ENCODE measurements at regions not wholly inside any gene's neighbourhood (a gene's known extent, or its start where the extent isn't known, plus 50 kb on each side); places are given as distances from the start of the nearest gene placed in this dataset.

DNA sequence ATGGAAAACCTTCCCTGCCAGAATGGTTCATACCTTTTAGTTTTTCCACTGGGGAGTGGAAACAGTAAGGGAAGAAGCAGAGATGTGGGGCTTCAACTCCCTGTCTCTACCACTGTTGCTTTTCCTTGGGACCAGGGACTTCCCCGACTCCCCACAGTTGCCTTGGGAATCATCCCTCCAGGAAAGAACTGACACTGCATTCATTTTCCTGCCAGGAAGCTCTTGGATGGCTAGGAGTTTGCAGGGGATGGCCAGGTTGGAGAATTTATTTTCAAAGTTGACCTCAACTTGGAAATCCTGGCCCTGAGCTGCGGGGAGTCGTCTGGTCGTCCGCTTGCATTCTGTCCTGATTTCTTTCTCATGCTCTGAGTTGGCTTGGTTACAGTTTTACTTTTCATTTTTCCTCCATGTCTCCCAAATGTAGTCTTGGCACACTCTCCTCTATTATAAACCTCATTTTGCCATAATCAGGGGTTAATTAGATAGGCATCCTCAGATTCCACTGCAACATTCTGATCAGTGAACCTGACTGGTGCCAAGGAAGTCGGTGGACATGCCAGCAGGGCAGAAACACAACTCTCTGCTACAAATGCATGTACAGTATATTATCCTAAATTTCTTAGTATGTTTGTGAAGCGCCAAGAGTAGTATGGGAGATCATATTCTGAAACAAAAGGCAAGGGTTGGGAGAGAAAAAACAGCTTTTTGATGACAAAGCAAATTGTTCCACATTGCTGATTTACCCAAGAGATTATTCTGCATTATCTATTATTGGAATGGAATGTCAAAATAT is 220.5 kb upstream of the XYLT1 start:
- DNase-seq (ENCODE audit: low read depth) = no peak
- in situ Hi-C loops (cut with HindIII; ENCODE audit: low pct_unique_long_range_greater_than_20kb, low sequenced_read_pairs) = no loop called here

DNA sequence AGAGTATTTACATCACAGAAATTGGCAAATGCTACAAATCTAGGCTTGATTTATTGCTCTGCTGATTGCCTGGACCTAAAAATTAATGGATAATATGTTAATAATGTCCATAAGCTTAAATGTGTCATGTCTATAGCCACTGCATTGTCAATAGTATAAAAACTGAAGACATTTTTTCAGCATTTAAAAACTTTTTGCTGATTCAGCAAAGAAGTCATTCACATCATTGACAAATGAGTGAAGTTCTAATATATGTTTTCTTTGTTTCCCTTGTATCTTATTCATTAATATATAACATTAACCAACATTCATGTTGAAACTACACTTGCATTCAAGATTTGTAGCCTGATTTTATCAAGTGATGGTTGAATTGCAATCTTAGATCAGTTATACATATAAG is 214.7 kb upstream of the XYLT1 start:
- in situ Hi-C loops (cut with HindIII; ENCODE audit: low pct_unique_long_range_greater_than_20kb, low sequenced_read_pairs) = no loop called here
- no peak for DNase-seq (ENCODE audit: low read depth)

DNA sequence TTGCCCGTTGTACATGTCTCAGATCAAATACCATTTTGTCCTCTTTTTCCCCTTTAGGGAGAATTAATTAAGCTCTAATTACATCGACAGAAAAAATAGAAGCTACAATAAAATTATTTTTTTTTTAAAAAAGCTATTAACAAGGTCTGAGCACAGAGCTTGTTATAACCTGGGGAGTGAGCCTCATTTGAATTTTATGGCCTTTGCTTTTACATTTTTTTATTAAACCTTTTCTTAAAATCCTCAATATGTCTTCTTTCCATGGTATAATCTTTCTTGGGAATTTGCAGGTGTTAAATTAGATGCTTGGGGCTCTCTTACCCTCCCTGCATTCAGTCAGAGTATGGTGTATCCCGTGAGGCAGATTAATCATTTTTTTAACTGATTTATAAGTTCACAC is 212.5 kb upstream of the XYLT1 start:
- in situ Hi-C loops (cut with HindIII; ENCODE audit: low pct_unique_long_range_greater_than_20kb, low sequenced_read_pairs) = no loop called here
- DNase-seq (ENCODE audit: low read depth) = no peak

DNA sequence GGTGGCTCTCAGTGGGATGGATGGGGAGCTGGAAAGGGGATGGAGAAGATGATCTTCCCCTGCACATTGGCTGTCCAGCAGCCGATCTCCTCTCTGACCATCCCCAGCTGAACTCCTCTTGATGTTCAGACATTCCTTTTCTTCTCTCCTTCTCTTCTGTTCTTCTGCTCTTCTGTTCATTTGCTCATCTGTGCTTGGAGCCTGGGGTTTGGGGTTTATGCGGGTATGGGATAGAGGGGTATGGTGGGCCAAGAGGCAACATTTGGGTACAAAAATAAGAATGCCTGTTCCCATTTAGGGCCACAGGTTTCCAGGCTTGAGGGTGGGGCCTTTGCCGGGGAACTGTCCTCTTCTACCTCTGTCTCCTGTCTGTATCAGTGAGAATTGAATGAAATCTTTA is 205.4 kb upstream of the XYLT1 start:
- no peak for DNase-seq (ENCODE audit: low read depth)
- in situ Hi-C loops (cut with HindIII; ENCODE audit: low pct_unique_long_range_greater_than_20kb, low sequenced_read_pairs) = no loop called here

DNA sequence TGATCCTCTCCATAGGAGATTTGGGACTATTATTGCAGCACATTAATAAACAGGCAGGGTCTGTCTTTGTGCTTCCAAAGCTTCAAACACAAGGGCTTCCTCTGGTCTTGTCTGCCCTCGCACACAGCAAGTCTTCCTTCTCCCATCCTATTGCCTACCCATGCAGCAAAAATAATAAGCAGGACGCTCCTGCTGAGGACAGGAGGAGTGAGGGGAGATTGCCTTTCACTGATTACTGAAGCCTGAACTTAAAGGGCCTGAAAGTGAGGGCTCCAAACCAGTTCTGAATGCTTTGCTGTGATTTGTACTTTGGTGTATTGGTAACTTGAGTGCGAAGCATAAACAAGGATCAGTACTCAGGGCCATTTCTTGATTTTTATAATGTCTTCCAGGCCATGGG is 197.6 kb upstream of the XYLT1 start:
- in situ Hi-C loops (cut with HindIII; ENCODE audit: low pct_unique_long_range_greater_than_20kb, low sequenced_read_pairs) = no loop called here

DNA sequence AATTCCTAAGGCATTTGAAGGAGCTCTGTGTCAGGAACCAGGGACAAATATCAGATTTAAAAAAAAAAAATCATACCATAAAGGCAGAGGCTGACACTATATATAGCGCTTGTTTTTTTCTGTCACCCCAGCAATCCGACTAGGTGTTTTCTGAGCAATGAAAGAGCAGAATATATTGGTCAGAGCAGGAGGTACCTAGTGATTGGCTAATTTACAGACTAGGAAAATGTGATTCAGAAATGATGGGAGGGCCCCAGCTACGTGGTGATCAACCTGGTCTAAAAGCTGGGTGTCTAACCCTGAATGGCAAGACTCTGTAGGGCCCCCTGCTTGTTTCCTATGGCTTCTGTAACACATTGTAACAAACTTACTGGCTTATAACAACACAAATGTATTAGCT is 195.5 kb upstream of the XYLT1 start:
- DNase-seq (ENCODE audit: low read depth) = no peak
- in situ Hi-C loops (cut with HindIII; ENCODE audit: low pct_unique_long_range_greater_than_20kb, low sequenced_read_pairs) = no loop called here

More for the DNA sequence above, 197.6 kb upstream of the XYLT1 start:
- no peak for DNase-seq (ENCODE audit: low read depth)

DNA sequence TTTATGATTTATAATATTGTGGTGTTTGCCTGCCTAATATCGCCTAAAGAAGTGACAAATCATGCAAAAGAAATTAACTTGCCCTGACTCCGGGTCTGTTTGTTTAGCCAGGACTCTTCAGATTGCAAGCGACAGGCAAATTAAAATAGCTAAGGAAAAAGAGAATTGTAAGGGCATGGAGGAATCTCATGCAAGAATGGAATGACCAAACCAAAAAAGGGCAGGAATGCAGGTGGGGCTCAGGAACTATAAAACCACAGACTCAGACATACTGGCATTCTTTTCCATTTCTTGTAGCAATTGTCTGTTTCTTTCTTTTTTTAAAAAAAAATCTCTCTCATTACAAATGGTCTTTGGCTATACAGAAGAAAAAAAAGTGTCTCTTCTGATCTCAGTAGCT is 188.1 kb upstream of the XYLT1 start:
- no peak for DNase-seq (ENCODE audit: low read depth)
- in situ Hi-C loops (cut with HindIII; ENCODE audit: low pct_unique_long_range_greater_than_20kb, low sequenced_read_pairs) = no loop called here

DNA sequence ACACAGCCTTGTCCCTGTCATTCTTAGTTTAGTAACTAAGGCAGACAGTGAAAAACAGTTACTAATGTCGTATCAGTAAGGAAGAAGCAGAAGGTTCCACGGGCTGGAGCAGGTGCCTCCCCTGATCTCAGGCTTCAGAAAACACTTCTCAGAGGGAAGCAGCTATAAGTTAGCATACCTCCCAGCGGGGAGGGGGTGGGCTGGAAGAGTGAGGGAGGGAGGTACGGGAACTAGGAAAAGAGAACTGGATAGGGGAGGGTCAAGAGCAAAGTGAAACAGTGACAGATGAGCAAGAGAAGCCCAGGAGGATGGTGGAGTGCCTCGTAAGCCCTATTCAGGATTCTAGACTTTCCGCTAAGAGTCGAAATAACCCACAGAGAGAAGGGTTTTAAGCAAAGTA is 186.3 kb upstream of the XYLT1 start:
- no peak for DNase-seq (ENCODE audit: low read depth)
- in situ Hi-C loops (cut with HindIII; ENCODE audit: low pct_unique_long_range_greater_than_20kb, low sequenced_read_pairs) = no loop called here

DNA sequence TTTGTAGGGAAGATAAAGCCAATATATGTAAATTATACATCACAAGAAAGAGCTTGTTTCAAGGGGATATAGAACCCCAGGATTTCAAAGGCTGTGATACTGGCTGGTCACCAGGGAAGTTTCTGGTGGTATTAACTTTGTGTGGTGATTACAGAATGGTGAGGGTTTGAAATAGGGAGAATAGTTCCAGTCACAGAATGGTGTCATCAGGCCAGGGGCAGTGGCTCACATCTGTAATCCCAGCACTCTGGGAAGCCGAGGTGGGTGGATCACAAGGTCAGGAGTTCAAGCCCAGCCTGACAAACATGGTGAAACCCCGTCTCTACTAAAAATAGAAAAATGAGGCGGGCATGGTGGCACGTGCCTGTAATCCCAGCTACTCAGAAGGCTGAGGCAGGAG is 183.8 kb upstream of the XYLT1 start:
- in situ Hi-C loops (cut with HindIII; ENCODE audit: low pct_unique_long_range_greater_than_20kb, low sequenced_read_pairs) = no loop called here
- no peak for DNase-seq (ENCODE audit: low read depth)

DNA sequence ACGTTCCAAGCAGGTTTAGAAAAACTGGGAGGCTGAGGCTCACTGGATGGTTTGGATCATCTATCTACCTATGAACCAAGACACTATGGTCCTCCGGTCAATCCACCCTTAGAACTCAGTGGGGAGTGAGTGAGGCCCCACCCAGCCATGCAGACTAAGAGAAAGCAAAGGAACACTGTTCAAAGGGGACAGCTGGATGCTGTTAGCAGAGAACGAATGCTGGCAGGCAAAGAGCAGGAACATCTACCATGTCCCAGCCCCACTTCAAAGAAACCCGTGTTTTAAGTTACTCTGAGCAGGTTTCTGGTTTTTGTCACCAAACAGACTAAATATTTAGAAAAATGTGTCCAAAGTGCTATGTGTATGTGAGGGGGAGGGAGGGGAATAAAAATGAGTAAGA is 183.4 kb upstream of the XYLT1 start:
- in situ Hi-C loops (cut with HindIII; ENCODE audit: low pct_unique_long_range_greater_than_20kb, low sequenced_read_pairs) = no loop called here
- DNase-seq (ENCODE audit: low read depth) = no peak

DNA sequence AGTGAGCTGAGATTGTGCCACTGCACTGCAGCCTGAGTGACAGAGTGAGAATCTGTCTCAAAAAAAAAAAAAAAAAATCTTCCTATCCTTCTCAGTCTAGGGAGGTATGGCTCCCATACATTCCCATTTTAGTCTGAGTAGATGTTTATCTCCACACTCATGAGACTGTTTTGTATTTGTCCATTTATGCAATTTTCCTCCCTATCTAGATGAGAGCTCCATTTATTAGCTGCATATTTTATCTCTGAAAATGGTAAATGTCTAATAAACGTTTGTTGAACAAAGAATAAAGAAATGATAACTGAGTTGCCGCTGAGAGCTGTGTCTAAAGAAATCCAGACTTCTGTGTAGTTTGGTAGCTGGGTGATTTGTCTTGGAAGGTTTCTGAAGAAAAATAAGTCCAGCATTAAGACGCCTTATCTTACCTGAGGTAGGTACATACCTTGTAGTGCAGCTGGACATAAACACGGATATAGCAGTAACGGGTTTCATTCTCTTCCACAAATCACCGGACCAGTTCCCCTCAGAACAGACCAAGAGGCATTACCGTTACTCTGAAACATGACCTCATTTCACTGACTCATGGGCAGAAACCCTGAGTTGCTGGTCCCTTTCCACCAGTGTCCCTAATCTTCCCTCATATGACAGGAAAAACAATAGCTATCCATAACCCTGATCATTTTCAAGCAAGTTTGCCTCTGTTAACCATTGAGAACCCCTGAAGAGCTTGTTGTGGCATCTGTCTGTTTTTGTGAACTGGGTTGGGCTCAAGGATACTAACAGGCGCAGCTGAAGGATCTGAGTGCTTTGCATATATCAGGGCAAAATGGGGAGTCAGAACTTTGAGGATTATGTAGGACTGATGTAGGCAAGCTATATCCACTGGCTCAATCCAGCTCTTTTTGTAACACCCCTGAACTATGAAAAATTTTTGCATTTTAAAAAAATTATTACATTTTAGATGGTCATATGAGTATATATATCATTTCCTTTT is 177.4 kb upstream of the XYLT1 start:
- in situ Hi-C loops (cut with HindIII; ENCODE audit: low pct_unique_long_range_greater_than_20kb, low sequenced_read_pairs) = no loop called here
- no peak for DNase-seq (ENCODE audit: low read depth)

DNA sequence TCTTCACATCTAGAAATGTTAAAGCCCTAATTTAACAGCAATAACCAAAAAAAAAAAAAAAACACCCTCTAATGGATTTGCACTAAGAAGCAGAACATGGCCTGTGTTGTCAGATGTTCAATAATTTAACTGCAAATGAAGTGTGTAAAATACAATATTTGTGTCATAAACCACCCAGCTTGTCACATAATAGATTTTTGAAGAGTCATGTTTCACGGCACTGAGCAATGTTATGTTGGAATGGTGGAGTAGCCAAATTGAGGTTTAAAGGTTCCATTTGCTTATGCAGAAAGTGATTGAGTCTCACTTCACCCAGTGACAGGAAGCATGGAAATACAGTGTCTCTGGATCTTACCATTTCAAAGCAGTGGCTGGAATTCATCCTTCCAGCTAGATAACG is 173.2 kb upstream of the XYLT1 start:
- in situ Hi-C loops (cut with HindIII; ENCODE audit: low pct_unique_long_range_greater_than_20kb, low sequenced_read_pairs) = no loop called here
- no peak for DNase-seq (ENCODE audit: low read depth)

DNA sequence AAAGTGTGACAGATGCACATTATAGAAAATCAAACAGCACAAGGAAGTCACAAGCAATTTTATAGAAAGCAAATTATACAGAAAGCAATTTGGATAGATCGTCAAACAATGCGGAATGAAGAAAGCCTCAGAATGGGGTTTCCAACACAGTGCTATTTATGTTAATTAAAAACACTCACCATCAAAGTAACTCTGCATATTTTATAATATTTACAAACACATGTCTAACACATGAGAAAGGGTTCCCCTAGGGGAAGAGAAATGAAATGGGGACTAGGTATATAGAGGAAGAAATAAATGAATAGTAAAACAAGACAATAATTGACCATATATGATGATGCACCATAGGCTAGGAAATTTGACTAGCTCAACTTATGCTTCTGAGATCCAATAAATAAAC is 171.2 kb upstream of the XYLT1 start:
- DNase-seq (ENCODE audit: low read depth) = no peak
- in situ Hi-C loops (cut with HindIII; ENCODE audit: low pct_unique_long_range_greater_than_20kb, low sequenced_read_pairs) = no loop called here

DNA sequence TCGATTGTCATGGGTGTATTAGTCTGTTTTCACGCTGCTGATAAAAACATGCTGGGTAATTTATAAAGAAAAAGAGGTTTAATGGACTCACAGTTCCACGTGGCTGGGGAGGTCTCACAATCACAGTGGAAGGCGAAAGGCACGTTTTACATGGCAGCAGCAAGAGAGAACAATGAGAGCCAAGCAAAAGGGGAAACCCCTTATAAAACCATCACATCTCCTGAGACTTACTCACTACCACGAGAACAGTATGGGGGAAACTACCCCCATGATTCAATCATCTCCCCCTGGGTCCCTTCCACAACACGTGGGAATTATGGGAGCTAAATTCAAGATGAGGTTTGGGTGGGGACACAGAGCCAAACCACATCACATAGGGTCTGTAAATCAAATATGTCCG is 167.4 kb upstream of the XYLT1 start:
- in situ Hi-C loops (cut with HindIII; ENCODE audit: low pct_unique_long_range_greater_than_20kb, low sequenced_read_pairs) = no loop called here
- DNase-seq (ENCODE audit: low read depth) = no peak

DNA sequence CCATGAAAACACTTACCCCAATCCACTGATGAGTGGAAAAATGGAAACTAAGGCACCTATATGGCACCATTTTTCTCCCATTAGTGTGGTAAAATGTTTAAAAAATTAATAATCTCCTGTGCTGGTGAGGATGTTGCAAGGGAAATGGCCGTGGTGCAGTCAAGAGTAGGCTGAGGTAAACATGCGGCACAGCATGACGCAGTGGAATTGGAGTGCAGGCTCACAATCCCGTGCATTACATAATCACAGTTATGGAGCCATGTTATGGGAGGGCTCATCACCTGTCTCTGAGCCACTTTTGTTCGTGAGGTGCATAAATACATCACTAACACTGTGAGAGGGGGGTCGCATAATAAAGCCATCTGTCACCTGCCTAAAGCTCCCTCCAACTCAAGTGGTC is 164.4 kb upstream of the XYLT1 start:
- DNase-seq (ENCODE audit: low read depth) = no peak
- in situ Hi-C loops (cut with HindIII; ENCODE audit: low pct_unique_long_range_greater_than_20kb, low sequenced_read_pairs) = no loop called here

DNA sequence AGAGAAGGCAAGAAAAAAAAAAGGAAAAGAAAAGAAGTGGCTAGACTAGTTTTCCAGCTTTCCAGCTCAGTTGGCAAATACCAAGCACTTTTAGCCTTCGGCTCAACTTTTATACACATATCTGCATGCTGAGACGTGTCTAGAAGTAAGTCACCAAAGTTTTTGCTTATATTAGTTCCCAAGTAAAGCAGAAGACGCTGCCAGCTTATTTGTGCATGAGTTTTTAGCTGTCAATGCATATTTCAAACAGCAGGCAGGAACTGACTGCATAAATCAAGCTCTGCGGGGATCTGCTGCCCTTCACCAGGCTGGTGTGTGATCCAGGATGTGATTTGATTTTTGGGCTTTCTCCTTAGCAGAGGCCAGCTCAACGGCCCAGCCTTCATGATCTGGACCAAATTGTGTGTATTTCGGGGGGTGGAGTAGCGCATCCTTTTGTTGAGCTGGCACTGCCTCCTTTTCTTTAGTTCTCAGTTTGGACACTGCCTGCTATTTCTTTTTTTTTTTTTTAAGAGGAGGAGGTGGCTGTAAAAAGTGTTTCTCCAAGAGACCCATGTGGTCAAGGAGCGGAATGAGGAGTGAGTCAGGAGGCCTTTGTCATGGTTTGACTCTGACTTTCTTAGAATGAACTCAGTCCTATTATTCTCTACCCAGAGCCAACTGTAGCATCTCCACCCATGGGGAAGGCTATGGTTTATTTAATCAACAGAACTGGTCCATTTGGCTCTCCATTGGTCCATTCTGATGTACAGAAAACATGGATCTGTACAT is 162.6 kb upstream of the XYLT1 start:
- no peak for DNase-seq (ENCODE audit: low read depth)
- in situ Hi-C loops (cut with HindIII; ENCODE audit: low pct_unique_long_range_greater_than_20kb, low sequenced_read_pairs) = no loop called here

DNA sequence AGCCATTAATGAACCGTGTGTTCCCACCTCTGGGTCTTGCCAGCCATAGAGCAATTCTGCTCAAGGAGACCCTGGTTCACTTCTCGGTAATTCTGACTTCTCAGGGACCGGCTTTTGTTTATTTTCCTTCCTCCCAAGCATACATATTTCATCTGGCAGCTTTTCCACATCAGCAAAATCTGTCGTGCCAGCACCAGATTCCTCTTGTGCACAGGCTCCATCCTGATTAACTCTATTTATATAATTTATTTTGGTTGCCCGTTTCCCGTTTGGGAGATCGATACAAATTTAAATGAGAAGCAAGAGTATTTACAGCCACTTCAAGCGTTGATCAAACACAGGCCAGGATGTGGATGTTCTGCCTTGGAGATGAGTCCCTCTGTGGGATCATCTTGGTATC is 161.9 kb upstream of the XYLT1 start:
- in situ Hi-C loops (cut with HindIII; ENCODE audit: low pct_unique_long_range_greater_than_20kb, low sequenced_read_pairs) = no loop called here
- DNase-seq (ENCODE audit: low read depth) = no peak

DNA sequence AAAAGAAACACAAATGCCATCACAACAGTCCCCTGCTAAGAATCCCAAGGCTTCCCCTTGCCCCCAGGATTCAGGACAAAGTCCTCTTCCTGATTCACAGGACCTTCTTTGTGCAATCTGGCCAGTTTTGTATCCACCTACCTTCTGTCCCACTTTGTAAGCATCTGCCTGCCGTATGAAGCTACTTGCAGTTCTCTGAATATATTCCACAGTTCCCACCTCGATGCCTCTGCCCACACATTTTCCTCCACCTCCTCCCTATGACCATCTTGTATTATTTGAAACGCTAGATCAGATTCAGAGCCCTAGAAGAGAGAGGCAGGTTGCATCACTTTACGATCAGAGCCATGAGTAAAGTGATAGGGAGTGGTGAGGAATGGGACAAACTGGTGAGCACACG is 159.2 kb upstream of the XYLT1 start:
- in situ Hi-C loops (cut with HindIII; ENCODE audit: low pct_unique_long_range_greater_than_20kb, low sequenced_read_pairs) = no loop called here
- no peak for DNase-seq (ENCODE audit: low read depth)

DNA sequence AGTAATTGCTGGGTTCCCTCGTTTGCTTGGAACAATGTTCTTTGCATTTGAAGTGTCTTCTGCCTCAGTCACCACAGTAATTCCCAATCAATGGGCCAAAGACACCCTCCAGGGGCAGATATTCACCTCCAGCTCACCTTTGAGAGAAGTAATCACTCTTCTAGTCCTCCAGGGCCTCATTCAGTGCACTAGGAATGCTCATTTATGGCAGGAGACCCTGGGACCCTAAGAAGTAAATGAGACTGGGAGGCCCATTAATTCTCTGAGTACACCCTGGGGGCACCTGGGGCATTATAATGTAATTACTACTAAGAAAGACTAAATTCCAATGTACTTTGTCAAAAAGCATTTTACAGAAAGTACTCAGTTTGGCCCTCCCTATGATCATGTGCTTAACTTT is 158.2 kb upstream of the XYLT1 start:
- in situ Hi-C loops (cut with HindIII; ENCODE audit: low pct_unique_long_range_greater_than_20kb, low sequenced_read_pairs) = no loop called here
- no peak for DNase-seq (ENCODE audit: low read depth)

All from Caki2 (cell line).